Smooth muscle cell (in vitro differentiated cells): ENCODE measurements at regions not wholly inside any gene's neighbourhood (a gene's known extent, or its start where the extent isn't known, plus 50 kb on each side); places are given as distances from the start of the nearest gene placed in this dataset.

Experiments
- DNase-seq: peaks from one replicate; lab custom pipeline; 2025; ENCODE audit not compliant: unreplicated experiment; lab: John Stamatoyannopoulos, UW
- H2AFZ ChIP-seq: fragments of 200-600 bp; sonication (generic); 2 replicates; pipeline ENCODE4 v1.6.0; 2016; ENCODE audit warnings: antibody characterized with exemption, low read depth, mild to moderate bottlenecking
- H3F3A ChIP-seq: fragments of 200-600 bp; sonication (generic); 2 replicates; pipeline ENCODE4 v1.6.0; 2017; ENCODE audit warnings: antibody characterized with exemption, low read depth
- H3K27ac ChIP-seq: fragments of 200-600 bp; sonication (generic); 2 replicates; pipeline ENCODE4 v1.5.1; 2016; ENCODE audit warnings: low read depth, mild to moderate bottlenecking
- H3K27me3 ChIP-seq: fragments of 200-600 bp; sonication (generic); 2 replicates; pipeline ENCODE4 v1.6.1; 2016; ENCODE audit warnings: low read depth, mild to moderate bottlenecking
- H3K36me3 ChIP-seq: fragments of 200-600 bp; sonication (generic); 2 replicates; pipeline ENCODE4 v1.5.1; 2016; ENCODE audit warnings: low read depth
- H3K4me1 ChIP-seq: fragments of 200-600 bp; sonication (generic); 2 replicates; pipeline ENCODE4 v1.5.1; 2016; ENCODE audit warnings: low read depth
- H3K4me2 ChIP-seq: fragments of 200-600 bp; sonication (generic); 2 replicates; pipeline ENCODE4 v1.6.0; 2016; ENCODE audit warnings: mild to moderate bottlenecking
- H3K4me3 ChIP-seq: fragments of 200-600 bp; sonication (generic); 2 replicates; pipeline ENCODE4 v1.5.1; 2016; ENCODE audit warnings: mild to moderate bottlenecking
- H3K79me2 ChIP-seq: fragments of 200-600 bp; sonication (generic); 2 replicates; pipeline ENCODE4 v1.6.0; 2016; ENCODE audit warnings: low read depth, mild to moderate bottlenecking
- H3K9ac ChIP-seq: fragments of 200-600 bp; sonication (generic); 2 replicates; pipeline ENCODE4 v1.6.0; 2016; ENCODE audit warnings: low read depth
- H3K9me3 ChIP-seq: fragments of 200-600 bp; sonication (generic); replicated peaks from 2 replicates; pipeline ENCODE4 v1.5.1; 2016; ENCODE audit warnings: low read depth
- H4K20me1 ChIP-seq: fragments of 200-600 bp; sonication (generic); 2 replicates; pipeline ENCODE4 v1.6.0; 2016; ENCODE audit warnings: low read depth
- CTCF ChIP-seq: fragments of 200-600 bp; sonication (generic); IDR thresholded peaks from 2 replicates; pipeline ENCODE4 v1.5.1; 2017; ENCODE audit warnings: borderline replicate concordance, mild to moderate bottlenecking, antibody characterized with exemption; ENCODE audit not compliant: insufficient read depth, poor library complexity, severe bottlenecking
- WGBS: methylation state at CpG from one replicate; pipeline ENCODE4 v1.1.7; 2016; ENCODE audit warnings: low lambda C conversion rate; 5-methylcytosine and 5-hydroxymethylcytosine counted together

GRCh38 chr3:137108699-137109440, 151.1 kb downstream of the IL20RB start:
- Histone ChIP-seq H3K4me3 (no peak overlapping the region), H3K27me3 (peaks cover 17% of the 10 kb centered on the region), H4K20me1 (no peaks in the 10 kb centered on the region), H3K9me3 (no peaks in the 10 kb centered on the region), H3K27ac (no peak overlapping the region), H3K4me1 (peaks cover 17% of the 10 kb centered on the region), H3F3A (no peaks in the 10 kb centered on the region), H3K4me2 (no peak overlapping the region), H2AFZ (no peak overlapping the region), H3K79me2 (no peaks in the 10 kb centered on the region), H3K9ac (no peak overlapping the region), H3K36me3 (no peaks in the 10 kb centered on the region)
- 84% methylated on average over 8 of the region's 8 CpGs for WGBS
- TF ChIP-seq CTCF: no peak
- no peak for DNase-seq

GRCh38 chr3:137110392-137110996, 152.7 kb downstream of the IL20RB start:
- Histone ChIP-seq H3K36me3 (no peaks in the 10 kb centered on the region), H3K4me3 (no peak overlapping the region), H2AFZ (no peak overlapping the region), H4K20me1 (no peaks in the 10 kb centered on the region), H3K79me2 (no peaks in the 10 kb centered on the region), H3K9me3 (no peaks in the 10 kb centered on the region), H3K27me3 (peaks cover 17% of the 10 kb centered on the region), H3K4me1 (peaks cover 15% of the 10 kb centered on the region), H3K27ac (no peak overlapping the region), H3K4me2 (no peak overlapping the region), H3K9ac (no peak overlapping the region), H3F3A (no peaks in the 10 kb centered on the region)
- no peak for DNase-seq
- peak; percentile 50 for TF ChIP-seq CTCF
- WGBS: 30% methylated on average over 3 of the region's 3 CpGs

GRCh38 chr3:137111497-137111896, 153.7 kb downstream of the IL20RB start:
- Histone ChIP-seq H3K9me3 (no peaks in the 10 kb centered on the region), H2AFZ (no peak overlapping the region), H3K27me3 (peaks cover 15% of the 10 kb centered on the region), H3K4me2 (no peak overlapping the region), H3K4me3 (no peak overlapping the region), H3K79me2 (no peaks in the 10 kb centered on the region), H3K4me1 (peaks cover 5% of the 10 kb centered on the region), H3F3A (no peaks in the 10 kb centered on the region), H3K36me3 (no peaks in the 10 kb centered on the region), H4K20me1 (no peaks in the 10 kb centered on the region), H3K9ac (no peak overlapping the region), H3K27ac (no peak overlapping the region)
- WGBS: 89% methylated on average over 8 of the region's 8 CpGs
- TF ChIP-seq CTCF: no peak
- no peak for DNase-seq

GRCh38 chr3:137116619-137117018, 158.8 kb downstream of the IL20RB start:
- H3K4me2 ChIP-seq: no peak overlapping the region
- H3K27me3 ChIP-seq: no peaks in the 10 kb centered on the region
- H3K79me2 ChIP-seq: no peaks in the 10 kb centered on the region
- no peak overlapping the region for H3K27ac ChIP-seq
- no peak overlapping the region for H3K9ac ChIP-seq
- no peak overlapping the region for H2AFZ ChIP-seq
- no peak for DNase-seq
- H3K4me1 ChIP-seq: no peaks in the 10 kb centered on the region
- no peaks in the 10 kb centered on the region for H3K9me3 ChIP-seq
- no peaks in the 10 kb centered on the region for H4K20me1 ChIP-seq
- no peaks in the 10 kb centered on the region for H3K36me3 ChIP-seq
- H3F3A ChIP-seq: no peaks in the 10 kb centered on the region
- H3K4me3 ChIP-seq: no peak overlapping the region
- no peak for TF ChIP-seq CTCF
